ENCODE measurements at regions not wholly inside any gene's neighbourhood (a gene's known extent, or its start where the extent isn't known, plus 50 kb on each side); places are given as distances from the start of the nearest gene placed in this dataset.

GRCh38 chr1:232291681-232292080 is 338.3 kb downstream of the SIPA1L2 start:
- TF ChIP-seq GATA3 (IDR thresholded peaks at IDR 0.05; ENCODE audit: low read depth, low read length): no peak
- no peak for TF ChIP-seq GATA2 (IDR thresholded peaks at IDR 0.05; ENCODE audit: low read depth, low read length)

Measured in SH-SY5Y (cell line).